IPS-18c (cell line): ENCODE measurements at regions not wholly inside any gene's neighbourhood (a gene's known extent, or its start where the extent isn't known, plus 50 kb on each side); places are given as distances from the start of the nearest gene placed in this dataset.

Source experiments
- H3K4me3 ChIP-seq: 2 replicates; pipeline ENCODE4 v1.7.0; 2013; ENCODE audit warnings: low read depth, mild to moderate bottlenecking, low read length, moderate library complexity; ENCODE audit not compliant: insufficient read depth
- H3K9me3 ChIP-seq: one replicate; pipeline ENCODE4 v1.6.1; 2013; ENCODE audit warnings: mild to moderate bottlenecking, low read length, moderate library complexity; ENCODE audit not compliant: control insufficient read depth, insufficient read depth

- H3K4me3 ChIP-seq, result no peak overlapping the region
- H3K9me3 ChIP-seq, result no peaks in the 10 kb centered on the region
Measured at GRCh38 chr2:151053661-151053990, 208.0 kb downstream of the RBM43 start.

GRCh38 chr2:151052850-151053660 is 208.6 kb downstream of the RBM43 start:
- H3K9me3 ChIP-seq, result no peaks in the 10 kb centered on the region
- H3K4me3 ChIP-seq, result no peak overlapping the region

GRCh38 chr2:151051574-151052220 is 210.0 kb downstream of the RBM43 start:
- Histone ChIP-seq H3K4me3 (no peak overlapping the region), H3K9me3 (no peaks in the 10 kb centered on the region)

- H3K4me3 ChIP-seq, result no peak overlapping the region
- no peaks in the 10 kb centered on the region for H3K9me3 ChIP-seq
Measured at GRCh38 chr2:151049746-151050145, 211.9 kb downstream of the RBM43 start.

GRCh38 chr2:151048331-151049054 is 213.2 kb downstream of the RBM43 start:
- H3K9me3 ChIP-seq, result no peaks in the 10 kb centered on the region
- H3K4me3 ChIP-seq, result no peak overlapping the region

GRCh38 chr2:151043484-151043883 is 218.2 kb downstream of the RBM43 start:
- Histone ChIP-seq H3K9me3 (no peaks in the 10 kb centered on the region), H3K4me3 (no peak overlapping the region)

- H3K9me3 ChIP-seq, result no peaks in the 10 kb centered on the region
- H3K4me3 ChIP-seq, result no peak overlapping the region
Measured at GRCh38 chr2:151042964-151043363, 218.7 kb downstream of the RBM43 start.

- Histone ChIP-seq H3K4me3 (no peak overlapping the region), H3K9me3 (no peaks in the 10 kb centered on the region)
Measured at GRCh38 chr2:151040039-151040438, 221.6 kb downstream of the RBM43 start.

GRCh38 chr2:151038516-151038915 is 223.1 kb downstream of the RBM43 start:
- no peak overlapping the region for H3K4me3 ChIP-seq
- H3K9me3 ChIP-seq, result no peaks in the 10 kb centered on the region

GRCh38 chr2:151037434-151037833 is 224.2 kb downstream of the RBM43 start:
- Histone ChIP-seq H3K4me3 (no peak overlapping the region), H3K9me3 (no peaks in the 10 kb centered on the region)

GRCh38 chr2:151033271-151034248 is 228.1 kb downstream of the RBM43 start:
- Histone ChIP-seq H3K4me3 (no peak overlapping the region), H3K9me3 (no peaks in the 10 kb centered on the region)

GRCh38 chr2:151032741-151033191 is 228.9 kb downstream of the RBM43 start:
- H3K4me3 ChIP-seq, result no peak overlapping the region
- no peaks in the 10 kb centered on the region for H3K9me3 ChIP-seq

- Histone ChIP-seq H3K9me3 (no peaks in the 10 kb centered on the region), H3K4me3 (no peak overlapping the region)
Measured at GRCh38 chr2:151030663-151031230, 230.9 kb downstream of the RBM43 start.

GRCh38 chr2:151029406-151030157 is 232.1 kb downstream of the RBM43 start:
- H3K9me3 ChIP-seq, result no peaks in the 10 kb centered on the region
- H3K4me3 ChIP-seq, result no peak overlapping the region

GRCh38 chr2:151028691-151029176 is 232.9 kb downstream of the RBM43 start:
- H3K4me3 ChIP-seq, result no peak overlapping the region
- H3K9me3 ChIP-seq, result no peaks in the 10 kb centered on the region

GRCh38 chr2:151027151-151027550 is 234.5 kb downstream of the RBM43 start:
- no peaks in the 10 kb centered on the region for H3K9me3 ChIP-seq
- H3K4me3 ChIP-seq, result no peak overlapping the region
